OCI-LY3 (cell line): ENCODE measurements at regions not wholly inside any gene's neighbourhood (a gene's known extent, or its start where the extent isn't known, plus 50 kb on each side); places are given as distances from the start of the nearest gene placed in this dataset.

ENCODE experiments used
- H2AFZ ChIP-seq: fragments of 200-600, 300-600 bp; shearing (Covaris generic); 2 replicates; pipeline ENCODE4 v1.6.0; 2014; ENCODE audit warnings: antibody characterized with exemption, low read depth, low read length
- H3K27ac ChIP-seq: fragments of 200-600, 300-600 bp; sonication (generic); 2 replicates; pipeline ENCODE4 v1.5.1; 2014; ENCODE audit warnings: mild to moderate bottlenecking, low read length, moderate library complexity, mixed read lengths
- H3K27me3 ChIP-seq: fragments of 200-600, 300-600 bp; sonication (generic); 2 replicates; pipeline ENCODE4 v1.6.1; 2014; ENCODE audit warnings: low read depth, low read length, mixed read lengths
- H3K36me3 ChIP-seq: fragments of 200-600, 300-600 bp; sonication (generic); replicated peaks from 2 replicates; pipeline ENCODE3; 2014; ENCODE audit warnings: low read depth, low read length, mixed read lengths
- H3K4me1 ChIP-seq: fragments of 300-600, 200-600 bp; sonication (generic); 2 replicates; pipeline ENCODE4 v1.6.1; 2014; ENCODE audit warnings: low read length, mixed read lengths
- H3K4me2 ChIP-seq: fragments of 200-600, 300-600 bp; sonication (generic); 2 replicates; pipeline ENCODE4 v1.6.1; 2014; ENCODE audit warnings: low read length, mixed read lengths
- H3K4me3 ChIP-seq: fragments of 300-600, 200-600 bp; sonication (generic); 2 replicates; pipeline ENCODE4 v1.5.1; 2014; ENCODE audit warnings: antibody characterized with exemption, mild to moderate bottlenecking, low read length, moderate library complexity
- H3K79me2 ChIP-seq: fragments of 300-600, 200-600 bp; shearing (Covaris generic); 2 replicates; pipeline ENCODE4 v1.6.1; 2014; ENCODE audit warnings: mild to moderate bottlenecking, low read length, mixed read lengths
- H3K9ac ChIP-seq: fragments of 300-600, 200-600 bp; shearing (Covaris generic); 2 replicates; pipeline ENCODE4 v1.6.0; 2014; ENCODE audit warnings: mild to moderate bottlenecking, low read length, moderate library complexity
- H3K9me3 ChIP-seq: fragments of 200-600, 300-600 bp; shearing (Covaris generic); 2 replicates; pipeline ENCODE4 v1.6.1; 2014; ENCODE audit warnings: low read length, mixed read lengths; ENCODE audit not compliant: insufficient read depth
- H4K20me1 ChIP-seq: fragments of 200-600, 300-600 bp; sonication (generic); 2 replicates; pipeline ENCODE4 v1.6.1; 2016; ENCODE audit warnings: low read length, mixed read lengths; ENCODE audit not compliant: insufficient read depth
- CTCF ChIP-seq: fragments of 200-600, 300-600 bp; sonication (generic); IDR thresholded peaks from 2 replicates; pipeline ENCODE4 v1.5.1; 2014; ENCODE audit warnings: antibody characterized with exemption, low read length, low read depth
- EZH2phosphoT487 ChIP-seq: fragments of 200-600 bp; shearing (Covaris generic); IDR thresholded peaks from 2 replicates; pipeline ENCODE4 v1.6.1; 2018; ENCODE audit warnings: antibody characterized with exemption, mixed run types, low read depth

GRCh38 chr5:12707560-12707959 is 803.3 kb upstream of the CTNND2 start:
- no peaks in the 10 kb centered on the region for H3K36me3 ChIP-seq
- H3K27ac ChIP-seq: no peak overlapping the region
- no peak overlapping the region for H2AFZ ChIP-seq
- H4K20me1 ChIP-seq: no peaks in the 10 kb centered on the region
- H3K4me3 ChIP-seq: no peak overlapping the region
- H3K9ac ChIP-seq: no peak overlapping the region
- no peaks in the 10 kb centered on the region for H3K9me3 ChIP-seq
- H3K27me3 ChIP-seq: no peaks in the 10 kb centered on the region
- H3K4me2 ChIP-seq: no peak overlapping the region
- no peaks in the 10 kb centered on the region for H3K79me2 ChIP-seq
- TF ChIP-seq CTCF (no peak), EZH2phosphoT487 (no peak)
- no peaks in the 10 kb centered on the region for H3K4me1 ChIP-seq

GRCh38 chr5:12704955-12705354 is 800.7 kb upstream of the CTNND2 start:
- no peak for TF ChIP-seq EZH2phosphoT487
- peak; percentile 20; the same call in 1 of the 2 replicates for TF ChIP-seq CTCF
- no peaks in the 10 kb centered on the region for H4K20me1 ChIP-seq
- H3K9ac ChIP-seq: no peak overlapping the region

GRCh38 chr5:12703254-12703653 is 799.0 kb upstream of the CTNND2 start:
- no peaks in the 10 kb centered on the region for H3K79me2 ChIP-seq
- H3K36me3 ChIP-seq: no peaks in the 10 kb centered on the region
- H3K4me1 ChIP-seq: no peaks in the 10 kb centered on the region
- H3K4me2 ChIP-seq: no peak overlapping the region
- H3K9ac ChIP-seq: no peak overlapping the region
- H3K27me3 ChIP-seq: no peaks in the 10 kb centered on the region
- no peaks in the 10 kb centered on the region for H3K9me3 ChIP-seq
- H3K4me3 ChIP-seq: no peak overlapping the region
- no peaks in the 10 kb centered on the region for H4K20me1 ChIP-seq
- no peak overlapping the region for H2AFZ ChIP-seq
- H3K27ac ChIP-seq: no peak overlapping the region
- TF ChIP-seq CTCF: no peak
- no peak for TF ChIP-seq EZH2phosphoT487

More at GRCh38 chr5:12704955-12705354, 800.7 kb upstream of the CTNND2 start:
- Histone ChIP-seq H3K79me2 (no peaks in the 10 kb centered on the region), H3K27ac (no peak overlapping the region), H2AFZ (no peak overlapping the region), H3K4me2 (no peak overlapping the region), H3K4me1 (no peaks in the 10 kb centered on the region), H3K27me3 (no peaks in the 10 kb centered on the region), H3K4me3 (no peak overlapping the region), H3K9me3 (no peaks in the 10 kb centered on the region), H3K36me3 (no peaks in the 10 kb centered on the region)

GRCh38 chr5:12695651-12696050 is 791.4 kb upstream of the CTNND2 start:
- Histone ChIP-seq H3K27me3 (no peaks in the 10 kb centered on the region), H2AFZ (no peak overlapping the region), H3K9ac (no peak overlapping the region), H3K36me3 (no peaks in the 10 kb centered on the region), H3K4me2 (no peak overlapping the region), H4K20me1 (no peaks in the 10 kb centered on the region), H3K4me3 (no peak overlapping the region), H3K79me2 (no peaks in the 10 kb centered on the region), H3K9me3 (no peaks in the 10 kb centered on the region), H3K4me1 (no peaks in the 10 kb centered on the region), H3K27ac (no peak overlapping the region)
- TF ChIP-seq EZH2phosphoT487 (no peak), CTCF (no peak)
